ENCODE measurements at regions not wholly inside any gene's neighbourhood (a gene's known extent, or its start where the extent isn't known, plus 50 kb on each side); places are given as distances from the start of the nearest gene placed in this dataset.

DNA sequence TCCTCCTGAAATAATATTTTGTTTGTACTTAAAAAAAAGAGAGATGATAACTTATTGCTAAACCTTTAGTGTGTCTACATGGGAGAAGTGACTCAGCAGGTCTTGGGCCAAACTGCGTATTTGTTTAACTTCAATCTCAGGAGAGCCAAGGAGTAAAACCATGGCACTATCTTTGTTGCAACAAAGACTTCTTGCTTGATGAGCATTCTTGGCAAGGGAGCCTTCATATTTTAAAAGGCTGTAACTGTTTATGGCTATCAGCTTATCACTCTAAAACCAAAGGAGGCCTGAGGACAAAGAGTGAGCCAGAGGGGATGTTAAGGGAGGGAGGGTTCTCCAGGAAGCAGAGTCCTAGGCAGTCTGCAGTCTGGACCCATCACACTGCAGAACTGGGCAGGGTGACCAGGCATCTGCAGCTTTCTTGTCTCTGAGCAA lies 216.2 kb upstream of the S1PR3 start:
- peak; percentile 97 for DNase-seq
- Histone ChIP-seq H3K4me3 (ENCODE audit: low read depth, low read length) (no peak overlapping the region), H3K36me3 (replicated peaks) (no peaks in the 10 kb centered on the region), H3K27ac (peak overlapping the region; percentile 99), H3K27me3 (replicated peaks) (no peaks in the 10 kb centered on the region)
- TF ChIP-seq, protein P1, sequence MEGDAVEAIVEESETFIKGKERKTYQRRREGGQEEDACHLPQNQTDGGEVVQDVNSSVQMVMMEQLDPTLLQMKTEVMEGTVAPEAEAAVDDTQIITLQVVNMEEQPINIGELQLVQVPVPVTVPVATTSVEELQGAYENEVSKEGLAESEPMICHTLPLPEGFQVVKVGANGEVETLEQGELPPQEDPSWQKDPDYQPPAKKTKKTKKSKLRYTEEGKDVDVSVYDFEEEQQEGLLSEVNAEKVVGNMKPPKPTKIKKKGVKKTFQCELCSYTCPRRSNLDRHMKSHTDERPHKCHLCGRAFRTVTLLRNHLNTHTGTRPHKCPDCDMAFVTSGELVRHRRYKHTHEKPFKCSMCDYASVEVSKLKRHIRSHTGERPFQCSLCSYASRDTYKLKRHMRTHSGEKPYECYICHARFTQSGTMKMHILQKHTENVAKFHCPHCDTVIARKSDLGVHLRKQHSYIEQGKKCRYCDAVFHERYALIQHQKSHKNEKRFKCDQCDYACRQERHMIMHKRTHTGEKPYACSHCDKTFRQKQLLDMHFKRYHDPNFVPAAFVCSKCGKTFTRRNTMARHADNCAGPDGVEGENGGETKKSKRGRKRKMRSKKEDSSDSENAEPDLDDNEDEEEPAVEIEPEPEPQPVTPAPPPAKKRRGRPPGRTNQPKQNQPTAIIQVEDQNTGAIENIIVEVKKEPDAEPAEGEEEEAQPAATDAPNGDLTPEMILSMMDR (IDR thresholded peaks at IDR 0.05; ENCODE audit: low read depth, low read length, missing control alignments) = no peak
- in situ Hi-C loops (cut with HindIII; ENCODE audit: low pct_ligation_motif_present, low sequenced_read_pairs) = no loop called here

DNA sequence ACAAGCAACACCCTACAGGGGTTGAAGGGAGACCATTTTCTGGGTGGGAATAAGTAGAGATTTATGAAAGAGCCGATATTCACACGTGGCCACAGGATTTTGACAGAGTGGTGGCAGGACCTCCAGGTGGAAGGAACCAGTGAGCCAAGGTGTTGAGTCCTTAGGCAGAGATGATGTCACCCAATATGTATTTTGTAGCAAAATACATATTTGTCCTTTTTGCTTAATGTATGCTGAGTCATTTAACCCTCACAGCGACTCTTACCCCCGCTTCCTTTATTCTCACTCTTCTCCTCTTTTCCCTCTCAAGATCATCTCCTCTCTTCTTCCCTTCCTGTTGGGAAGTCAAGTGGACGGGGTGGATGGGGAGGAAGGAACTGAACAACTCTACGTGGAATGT lies 215.7 kb upstream of the S1PR3 start:
- no peak overlapping the region for H3K4me3 ChIP-seq (ENCODE audit: low read depth, low read length)
- H3K27me3 ChIP-seq (replicated peaks) = no peaks in the 10 kb centered on the region
- in situ Hi-C loops (cut with HindIII; ENCODE audit: low pct_ligation_motif_present, low sequenced_read_pairs) = no loop called here
- peak; percentile 43 for DNase-seq
- TF ChIP-seq, protein P1 (IDR thresholded peaks at IDR 0.05; ENCODE audit: low read depth, low read length, missing control alignments) = no peak
- H3K27ac ChIP-seq = peak overlapping the region; percentile 99
- no peaks in the 10 kb centered on the region for H3K36me3 ChIP-seq (replicated peaks)

DNA sequence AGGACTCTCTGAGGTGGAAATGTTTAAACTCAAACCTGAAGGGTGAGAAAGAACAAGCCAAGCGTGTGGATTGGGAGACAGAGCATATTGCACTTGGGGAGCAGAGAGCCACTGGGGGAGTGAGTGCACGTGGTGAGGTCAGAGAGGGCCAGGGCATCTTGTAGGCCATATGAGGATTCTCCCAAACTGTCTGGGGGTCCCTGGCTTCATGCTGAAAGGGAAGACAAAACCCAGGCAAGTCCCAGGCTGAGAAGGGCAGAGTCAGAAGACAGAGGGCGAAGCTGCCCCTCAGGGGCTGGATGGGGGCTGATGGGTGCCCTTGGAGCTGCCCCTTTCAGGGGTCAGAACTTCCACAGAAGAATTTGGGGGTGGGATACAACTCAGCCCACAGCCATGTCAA lies 215.3 kb upstream of the S1PR3 start:
- H3K27ac ChIP-seq = peak overlapping the region; percentile 99
- TF ChIP-seq, protein P1 (IDR thresholded peaks at IDR 0.05; ENCODE audit: low read depth, low read length, missing control alignments) = no peak
- no peaks in the 10 kb centered on the region for H3K27me3 ChIP-seq (replicated peaks)
- no peak for DNase-seq
- no peak overlapping the region for H3K4me3 ChIP-seq (ENCODE audit: low read depth, low read length)
- in situ Hi-C loops (cut with HindIII; ENCODE audit: low pct_ligation_motif_present, low sequenced_read_pairs) = no loop called here
- no peaks in the 10 kb centered on the region for H3K36me3 ChIP-seq (replicated peaks)

DNA sequence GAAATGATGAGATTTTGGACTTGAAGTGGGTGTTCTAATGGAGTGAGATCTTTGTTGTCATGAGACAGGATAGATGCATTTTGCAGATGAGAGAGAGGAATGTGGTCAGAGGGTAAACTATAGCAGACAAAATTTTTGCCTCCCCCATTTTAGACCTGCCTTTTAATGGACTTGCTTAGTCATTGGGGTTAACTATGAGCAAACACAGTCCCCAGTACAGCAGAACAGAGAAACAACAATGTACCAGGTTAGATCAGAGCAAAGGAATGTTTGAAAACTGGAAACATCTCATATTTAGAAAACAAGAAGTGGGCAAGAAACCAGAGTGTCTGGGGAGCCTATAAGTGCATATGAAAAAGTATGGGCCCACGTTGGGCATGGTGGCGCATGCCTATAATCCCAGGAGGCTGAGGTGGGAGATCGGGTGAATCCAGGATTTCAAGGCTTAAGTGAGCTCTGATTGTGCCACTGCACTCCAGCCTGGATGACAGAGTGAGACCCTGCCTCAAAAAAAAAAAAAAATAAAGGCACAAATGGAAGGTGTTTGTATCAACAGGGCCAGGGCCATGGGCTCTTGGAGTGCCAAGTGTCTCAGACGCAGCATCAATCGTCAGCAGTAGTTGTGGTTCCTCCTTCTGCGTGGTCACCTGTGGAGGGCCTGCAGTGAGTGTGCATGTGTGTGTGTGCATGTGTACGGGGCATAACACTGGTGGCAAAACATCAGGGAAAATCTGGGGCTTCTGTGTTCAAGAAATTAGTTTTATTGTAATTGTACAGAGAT lies 214.4 kb upstream of the S1PR3 start:
- TF ChIP-seq, protein P1 (IDR thresholded peaks at IDR 0.05; ENCODE audit: low read depth, low read length, missing control alignments) = no peak
- no peak overlapping the region for H3K4me3 ChIP-seq (ENCODE audit: low read depth, low read length)
- H3K27ac ChIP-seq = peak overlapping the region; percentile 99
- no peaks in the 10 kb centered on the region for H3K36me3 ChIP-seq (replicated peaks)
- in situ Hi-C loops (cut with HindIII; ENCODE audit: low pct_ligation_motif_present, low sequenced_read_pairs) = no loop called here
- no peaks in the 10 kb centered on the region for H3K27me3 ChIP-seq (replicated peaks)
- peak; percentile 91 for DNase-seq

DNA sequence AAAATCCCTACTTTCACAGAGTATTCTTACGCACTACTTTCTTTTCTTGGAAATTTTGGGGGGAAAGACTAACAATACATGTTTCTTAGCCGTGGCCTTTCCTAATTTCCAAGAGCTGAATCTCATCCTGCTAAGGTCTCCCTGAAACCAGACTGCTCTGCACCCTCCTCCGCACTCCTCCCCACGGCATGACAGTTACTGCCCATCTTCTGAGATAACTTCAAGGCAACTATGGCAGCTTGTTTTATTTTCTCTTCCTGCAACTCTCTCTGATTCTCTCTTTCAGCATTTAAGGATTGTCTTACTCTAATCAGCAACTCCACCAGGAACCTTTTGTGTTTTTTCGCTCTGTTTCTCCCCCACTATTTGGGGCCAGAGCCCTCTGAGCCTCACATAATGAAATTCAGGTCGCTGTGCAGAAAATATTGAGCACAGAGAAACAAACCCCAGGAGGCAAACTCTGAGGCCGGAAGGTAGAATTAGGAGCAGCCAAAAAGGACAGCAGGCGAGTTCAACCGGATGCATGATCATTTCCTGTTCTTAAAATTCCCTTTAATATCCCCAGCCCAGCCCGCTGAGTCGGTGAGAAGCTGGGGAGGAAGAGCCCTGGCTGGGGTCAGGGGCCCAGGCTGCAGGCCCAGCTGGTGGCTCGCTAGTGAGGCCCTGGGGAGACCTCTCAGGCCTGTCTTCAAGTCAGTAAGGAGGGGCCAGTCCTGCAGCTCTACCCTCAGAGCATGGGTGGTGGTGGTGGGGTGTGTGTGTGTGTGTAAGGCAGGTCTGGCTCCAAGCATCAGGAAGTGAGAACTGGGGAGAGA lies 213.6 kb upstream of the S1PR3 start:
- Histone ChIP-seq H3K36me3 (replicated peaks) (no peaks in the 10 kb centered on the region), H3K4me3 (ENCODE audit: low read depth, low read length) (no peak overlapping the region), H3K27me3 (replicated peaks) (no peaks in the 10 kb centered on the region), H3K27ac (peak overlapping the region; percentile 99)
- in situ Hi-C loops (cut with HindIII; ENCODE audit: low pct_ligation_motif_present, low sequenced_read_pairs) = no loop called here
- TF ChIP-seq, protein P1 (IDR thresholded peaks at IDR 0.05; ENCODE audit: low read depth, low read length, missing control alignments) = no peak
- peak; percentile 90 for DNase-seq

Data from brain microvascular endothelial cell (primary cell).